IMR-90 (cell line): ENCODE measurements at regions not wholly inside any gene's neighbourhood (a gene's known extent, or its start where the extent isn't known, plus 50 kb on each side); places are given as distances from the start of the nearest gene placed in this dataset.

Experiments
- ATAC-seq: fragments of 200-7000 bp; cut with Tn5 transposase; 2 replicates; pipeline ENCODE4 v1.9.1; 2020; ENCODE audit warnings: low read depth, mild to moderate bottlenecking, moderate library complexity
- BruUV-seq: library from RNA; stranded (reverse); fragments of 400-500 nt; replicated peaks from 2 replicates; lab custom pipeline; 2021; lab: Mats Ljungman, UMichigan
- CTCF ChIA-PET: fragments of 300-600 bp; formaldehyde crosslinking; extraction: SDS; loops from one replicate; lab custom pipeline; 2021; ENCODE audit warnings: antibody characterized with exemption; lab: Yijun Ruan, JAX
- POLR2A ChIA-PET: fragments of 300-600 bp; sonication (Branson Sonifier 250); formaldehyde crosslinking; loops from one replicate; lab custom pipeline; 2022; ENCODE audit warnings: antibody characterized with exemption; ENCODE audit not compliant: unreplicated experiment; lab: Charles Lee
- DNase-seq: peaks from one replicate; pipeline ENCODE4 v3.0.0; 2013
- H2AFZ ChIP-seq: replicated peaks from 2 replicates; pipeline ENCODE3; 2013; ENCODE audit warnings: low read length, mild to moderate bottlenecking; ENCODE audit not compliant: poor library complexity
- H2AK5ac ChIP-seq: 2 replicates; pipeline ENCODE4 v1.6.1; 2013; ENCODE audit warnings: low read depth, low read length, inconsistent platforms
- H2AK9ac ChIP-seq: replicated peaks from 2 replicates; pipeline ENCODE3; 2013; ENCODE audit warnings: mild to moderate bottlenecking, low read depth, low read length, moderate library complexity; ENCODE audit not compliant: poor library complexity
- H2BK120ac ChIP-seq: 2 replicates; pipeline ENCODE4 v1.6.1; 2013; ENCODE audit warnings: low read depth, low read length, inconsistent platforms
- H2BK15ac ChIP-seq: 3 replicates; pipeline ENCODE4 v1.6.1; 2013; ENCODE audit warnings: low read depth, low read length, inconsistent platforms
- H2BK20ac ChIP-seq: 2 replicates; pipeline ENCODE4 v1.6.1; 2013; ENCODE audit warnings: low read depth, mild to moderate bottlenecking, inconsistent platforms, low read length, moderate library complexity
- H2BK5ac ChIP-seq: 2 replicates; pipeline ENCODE4 v1.6.1; 2013; ENCODE audit warnings: mild to moderate bottlenecking, low read depth, low read length, inconsistent platforms; ENCODE audit not compliant: poor library complexity, severe bottlenecking
- H3K14ac ChIP-seq: replicated peaks from 2 replicates; pipeline ENCODE4 v1.6.1; 2013; ENCODE audit warnings: low read depth, low read length, inconsistent platforms
- H3K18ac ChIP-seq: 2 replicates; pipeline ENCODE4 v1.6.1; 2013; ENCODE audit warnings: low read depth, low read length, control low read depth
- H3K23ac ChIP-seq: 2 replicates; pipeline ENCODE4 v1.6.1; 2013; ENCODE audit warnings: low read depth, low read length, inconsistent platforms
- H3K27ac ChIP-seq: 2 replicates; pipeline ENCODE4 v1.5.1; 2013; ENCODE audit warnings: mild to moderate bottlenecking, control low read depth, low read length; ENCODE audit not compliant: insufficient read depth
- H3K27me3 ChIP-seq: 2 replicates; pipeline ENCODE4 v1.6.1; 2013; ENCODE audit warnings: low read length; ENCODE audit not compliant: control insufficient read depth, insufficient read depth
- H3K36me3 ChIP-seq: 2 replicates; pipeline ENCODE4 v1.6.1; 2013; ENCODE audit warnings: low read length, mixed read lengths; ENCODE audit not compliant: control insufficient read depth, insufficient read depth
- H3K4ac ChIP-seq: 2 replicates; pipeline ENCODE4 v1.6.1; 2013; ENCODE audit warnings: low read depth, low read length, inconsistent platforms
- H3K4me1 ChIP-seq: 2 replicates; pipeline ENCODE4 v1.6.1; 2013; ENCODE audit warnings: low read length, mixed read lengths; ENCODE audit not compliant: control insufficient read depth, insufficient read depth
- H3K4me2 ChIP-seq: 2 replicates; pipeline ENCODE4 v1.6.1; 2013; ENCODE audit warnings: low read depth, mild to moderate bottlenecking, control low read depth, low read length, moderate library complexity
- H3K4me3 ChIP-seq: 2 replicates; pipeline ENCODE4 v1.5.1; 2013; ENCODE audit warnings: low read depth, mild to moderate bottlenecking, control low read depth, low read length, moderate library complexity; ENCODE audit not compliant: insufficient read depth
- H3K56ac ChIP-seq: 2 replicates; pipeline ENCODE4 v1.6.1; 2013; ENCODE audit warnings: low read length, inconsistent platforms; ENCODE audit not compliant: insufficient read depth; ENCODE audit errors: extremely low read depth
- H3K79me1 ChIP-seq, 2 experiments: 2 replicates each; pipeline ENCODE4 v1.6.1; 2013; ENCODE audit warnings: low read length in 2 of 2, inconsistent platforms in 1 of 2, low read depth in 1 of 2
- H3K9ac ChIP-seq: 2 replicates; pipeline ENCODE4 v1.6.1; 2013; ENCODE audit warnings: low read depth, low read length, control low read depth
- H3K9me1 ChIP-seq: 2 replicates; pipeline ENCODE4 v1.6.1; 2013; ENCODE audit warnings: low read length, inconsistent platforms; ENCODE audit not compliant: insufficient read depth
- H3K9me3 ChIP-seq: 2 replicates; pipeline ENCODE4 v1.6.1; 2013; ENCODE audit warnings: low read length; ENCODE audit not compliant: control insufficient read depth, insufficient read depth
- H4K20me1 ChIP-seq: 2 replicates; pipeline ENCODE4 v1.6.1; 2013; ENCODE audit warnings: low read length, inconsistent platforms; ENCODE audit not compliant: insufficient read depth
- H4K5ac ChIP-seq: 2 replicates; pipeline ENCODE4 v1.6.1; 2013; ENCODE audit warnings: mild to moderate bottlenecking, low read depth, low read length, control low read depth
- H4K8ac ChIP-seq, 2 experiments: 2 replicates each; pipeline ENCODE4 v1.6.1; 2013; ENCODE audit warnings: low read depth in 2 of 2, low read length in 2 of 2, control low read depth in 1 of 2, inconsistent platforms in 1 of 2
- H4K91ac ChIP-seq: 2 replicates; pipeline ENCODE4 v1.6.1; 2013; ENCODE audit warnings: low read depth, low read length, inconsistent platforms; ENCODE audit not compliant: insufficient read depth
- BHLHE40 ChIP-seq: fragments of 150-350 bp; IDR thresholded peaks from 2 replicates; pipeline ENCODE4 v1.6.1; 2016; ENCODE audit warnings: mild to moderate bottlenecking, low read depth, low read length
- CEBPB ChIP-seq: IDR thresholded peaks from 2 replicates; pipeline ENCODE4 v1.6.1; 2012; ENCODE audit warnings: low read depth, low read length, improper control_type of control experiment
- CHD1 ChIP-seq: IDR thresholded peaks from 2 replicates; pipeline ENCODE4 v1.6.1; 2012; ENCODE audit warnings: low read depth, low read length, improper control_type of control experiment
- ELK1 ChIP-seq: fragments of 150-350 bp; IDR thresholded peaks from 2 replicates; pipeline ENCODE4 v1.6.1; 2016; ENCODE audit warnings: low read depth, mild to moderate bottlenecking, low read length, moderate library complexity, borderline replicate concordance
- FOS ChIP-seq: fragments of 150-350 bp; IDR thresholded peaks from 2 replicates; pipeline ENCODE4 v1.6.1; 2016; ENCODE audit warnings: low read depth, low read length
- MAFK ChIP-seq: IDR thresholded peaks from 2 replicates; pipeline ENCODE4 v1.6.1; 2012; ENCODE audit warnings: low read depth, low read length, improper control_type of control experiment
- MAZ ChIP-seq: IDR thresholded peaks from 2 replicates; pipeline ENCODE4 v1.6.1; 2012; ENCODE audit warnings: low read depth, mild to moderate bottlenecking, low read length, improper control_type of control experiment, moderate library complexity, borderline replicate concordance
- MXI1 ChIP-seq: IDR thresholded peaks from 2 replicates; pipeline ENCODE4 v1.6.1; 2012; ENCODE audit warnings: low read depth, mild to moderate bottlenecking, low read length, moderate library complexity, borderline replicate concordance
- NFE2L2 ChIP-seq: fragments of 150-350 bp; IDR thresholded peaks from 2 replicates; pipeline ENCODE4 v1.6.1; 2016; ENCODE audit warnings: low read depth, mild to moderate bottlenecking, low read length
- POLR2A ChIP-seq: IDR thresholded peaks from 2 replicates; pipeline ENCODE4 v1.6.1; 2012; ENCODE audit warnings: mild to moderate bottlenecking, low read depth, low read length
- RAD21 ChIP-seq: IDR thresholded peaks from 2 replicates; pipeline ENCODE4 v1.6.1; 2012; ENCODE audit warnings: low read length, improper control_type of control experiment
- RCOR1 ChIP-seq: IDR thresholded peaks from 2 replicates; pipeline ENCODE4 v1.6.1; 2012; ENCODE audit warnings: mild to moderate bottlenecking, low read length, improper control_type of control experiment; ENCODE audit not compliant: insufficient replicate concordance
- RFX5 ChIP-seq: IDR thresholded peaks from 2 replicates; pipeline ENCODE4 v1.8.0; 2012; ENCODE audit warnings: low read depth, mild to moderate bottlenecking, low read length, moderate library complexity
- SMC3 ChIP-seq: fragments of 150-350 bp; IDR thresholded peaks from 2 replicates; pipeline ENCODE4 v1.6.1; 2016; ENCODE audit warnings: low read depth, mild to moderate bottlenecking, antibody characterized with exemption, low read length, moderate library complexity
- WGBS, 2 experiments: methylation state at CpG; one replicate each; pipeline versions ENCODE4 v1.1.5 to v1.1.7; 2013; ENCODE audit warnings: missing lambda C conversion rate in 2 of 2; ENCODE audit not compliant: insufficient read length in 1 of 2; ENCODE audit errors: extremely low coverage in 2 of 2; 5-methylcytosine and 5-hydroxymethylcytosine counted together
- dilution Hi-C: fragments of 300-500 bp; cut with HindIII; formaldehyde crosslinking; loops from one replicate; pipeline ENCODE4 v1.14.3; 2018; ENCODE audit warnings: low sequenced_read_pairs; ENCODE audit not compliant: unreplicated experiment
- in situ Hi-C: fragments of 300-500 bp; cut with MboI; formaldehyde crosslinking; loops from 3 replicates; pipeline ENCODE4 v1.14.3; 2019; ENCODE audit warnings: low sequenced_read_pairs, inconsistent platforms, mixed read lengths
- intact Hi-C: fragments of 100-400 bp; cut with micrococcal nuclease; formaldehyde crosslinking; loops from 2 replicates; pipeline ENCODE4 v1.10.0; 2022
- TF ChIP-seq, protein P1 (sequence below): conservative IDR thresholded peaks from 2 replicates; pipeline ENCODE4 v1.5.1; 2012; ENCODE audit warnings: mild to moderate bottlenecking, low read depth, low read length, improper control_type of control experiment
- TF ChIP-seq, protein P2 (sequence below): fragments of 150-350 bp; IDR thresholded peaks from 2 replicates; pipeline ENCODE4 v1.6.1; 2017; ENCODE audit warnings: mild to moderate bottlenecking, antibody characterized with exemption, low read length, low read depth

DNA sequence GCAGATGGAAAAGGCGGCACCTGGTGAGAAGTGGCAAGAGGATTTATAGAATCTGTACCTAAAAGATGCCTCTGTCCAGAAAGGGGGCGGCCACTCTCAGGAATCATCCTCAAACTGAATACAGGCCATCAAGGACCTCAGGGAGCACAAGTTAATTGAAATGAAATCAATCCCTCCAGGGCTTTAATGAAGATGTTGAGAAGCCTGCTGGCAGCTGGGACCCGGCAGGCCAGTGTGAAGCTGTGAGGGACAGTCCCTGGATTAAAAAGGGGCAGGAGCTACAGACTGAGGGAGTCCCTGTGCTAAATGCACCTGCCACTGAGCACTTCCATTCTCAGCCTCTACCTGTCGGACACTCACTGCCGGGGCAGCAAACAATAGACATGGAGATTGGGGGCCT, 107.7 kb upstream of the GGTLC1 start:
- dilution Hi-C loops (no loop called here), intact Hi-C loops (no loop called here), in situ Hi-C loops (no loop called here)
- ChIA-PET CTCF (no interaction called here), POLR2A (no interaction called here)
- Histone ChIP-seq H4K91ac (no peak overlapping the region), H3K23ac (no peak overlapping the region), H4K5ac (no peak overlapping the region), H3K4me3 (no peak overlapping the region), H3K56ac (no peak overlapping the region), H2AFZ (no peak overlapping the region), H3K27ac (no peak overlapping the region), H3K27me3 (no peaks in the 10 kb centered on the region), H3K36me3 (no peaks in the 10 kb centered on the region), H3K79me1 (no peaks in the 10 kb centered on the region), H4K8ac (no peak overlapping the region), H3K4ac (no peak overlapping the region), H3K4me1 (no peaks in the 10 kb centered on the region), H2BK120ac (no peak overlapping the region), H3K9ac (no peak overlapping the region), H3K14ac (no peak overlapping the region), H4K20me1 (no peaks in the 10 kb centered on the region), H3K18ac (no peak overlapping the region), H3K9me1 (no peaks in the 10 kb centered on the region), H3K9me3 (no peaks in the 10 kb centered on the region), H2BK5ac (no peak overlapping the region), H2AK5ac (no peak overlapping the region), H2BK20ac (no peak overlapping the region), H2AK9ac (no peak overlapping the region), H3K4me2 (no peak overlapping the region), H2BK15ac (no peak overlapping the region)
- BruUV-seq = no TSS peak
- ATAC-seq (no peak), DNase-seq (no peak)
- TF ChIP-seq MAZ = no peak
- TF ChIP-seq SMC3 = no peak
- no peak for TF ChIP-seq MXI1
- TF ChIP-seq FOS = no peak
- no peak for TF ChIP-seq NFE2L2
- no peak for TF ChIP-seq BHLHE40
- TF ChIP-seq POLR2A = no peak
- no peak for TF ChIP-seq CEBPB
- TF ChIP-seq RCOR1 = no peak
- TF ChIP-seq, protein P1, sequence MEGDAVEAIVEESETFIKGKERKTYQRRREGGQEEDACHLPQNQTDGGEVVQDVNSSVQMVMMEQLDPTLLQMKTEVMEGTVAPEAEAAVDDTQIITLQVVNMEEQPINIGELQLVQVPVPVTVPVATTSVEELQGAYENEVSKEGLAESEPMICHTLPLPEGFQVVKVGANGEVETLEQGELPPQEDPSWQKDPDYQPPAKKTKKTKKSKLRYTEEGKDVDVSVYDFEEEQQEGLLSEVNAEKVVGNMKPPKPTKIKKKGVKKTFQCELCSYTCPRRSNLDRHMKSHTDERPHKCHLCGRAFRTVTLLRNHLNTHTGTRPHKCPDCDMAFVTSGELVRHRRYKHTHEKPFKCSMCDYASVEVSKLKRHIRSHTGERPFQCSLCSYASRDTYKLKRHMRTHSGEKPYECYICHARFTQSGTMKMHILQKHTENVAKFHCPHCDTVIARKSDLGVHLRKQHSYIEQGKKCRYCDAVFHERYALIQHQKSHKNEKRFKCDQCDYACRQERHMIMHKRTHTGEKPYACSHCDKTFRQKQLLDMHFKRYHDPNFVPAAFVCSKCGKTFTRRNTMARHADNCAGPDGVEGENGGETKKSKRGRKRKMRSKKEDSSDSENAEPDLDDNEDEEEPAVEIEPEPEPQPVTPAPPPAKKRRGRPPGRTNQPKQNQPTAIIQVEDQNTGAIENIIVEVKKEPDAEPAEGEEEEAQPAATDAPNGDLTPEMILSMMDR = no peak
- TF ChIP-seq, protein P2, sequence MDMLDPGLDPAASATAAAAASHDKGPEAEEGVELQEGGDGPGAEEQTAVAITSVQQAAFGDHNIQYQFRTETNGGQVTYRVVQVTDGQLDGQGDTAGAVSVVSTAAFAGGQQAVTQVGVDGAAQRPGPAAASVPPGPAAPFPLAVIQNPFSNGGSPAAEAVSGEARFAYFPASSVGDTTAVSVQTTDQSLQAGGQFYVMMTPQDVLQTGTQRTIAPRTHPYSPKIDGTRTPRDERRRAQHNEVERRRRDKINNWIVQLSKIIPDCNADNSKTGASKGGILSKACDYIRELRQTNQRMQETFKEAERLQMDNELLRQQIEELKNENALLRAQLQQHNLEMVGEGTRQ = no peak
- TF ChIP-seq RFX5 = no peak
- TF ChIP-seq RAD21 = no peak
- no peak for TF ChIP-seq MAFK
- no peak for TF ChIP-seq ELK1
- no peak for TF ChIP-seq CHD1
- no CpG with 5 or more reads among the region's 5 CpGs for WGBS, 2 experiments
